Spleen (tissue), 7 donors: ENCODE measurements at regions not wholly inside any gene's neighbourhood (a gene's known extent, or its start where the extent isn't known, plus 50 kb on each side); places are given as distances from the start of the nearest gene placed in this dataset.

Source experiments
- CTCF ChIP-seq, 11 experiments: fragments of 200-600 bp in 7 of 11; fragments of 450-650 bp in 4 of 11; sonication (generic) in 4 of 11; IDR thresholded peaks in 8 of 11; conservative IDR thresholded peaks in 3 of 11; 1 replicate in 7 of 11; 2 replicates in 4 of 11; pipeline versions ENCODE4 v1.4.0 to v1.8.0; 2016 to 2021; ENCODE audit warnings: antibody characterized with exemption in 11 of 11, inconsistent platforms in 4 of 11, mild to moderate bottlenecking in 1 of 11
- POLR2A ChIP-seq, 3 donors: fragments of 450-650 bp; IDR thresholded peaks; one replicate each; pipeline ENCODE4 v1.5.1; 2017; ENCODE audit warnings: antibody characterized with exemption in 3 of 3, mild to moderate bottlenecking in 1 of 3
- donor health status: DM: no; HTN: no; CAD: no; lungs with moderate emphysema.
- donor health status: DM: no; HTN: no; CAD: no.
- donor health status: DM: no; HTN: no; CAD: no.

GRCh38 chr12:34108405-34108803 is 86.1 kb downstream of the ALG10 start:
- TF ChIP-seq CTCF (IDR thresholded peaks at IDR 0.05 in 8 of 11, conservative IDR thresholded peaks at IDR 0.05 in 3 of 11) (no peak), POLR2A (IDR thresholded peaks at IDR 0.05) (no peak)
